ENCODE measurements at regions not wholly inside any gene's neighbourhood (a gene's known extent, or its start where the extent isn't known, plus 50 kb on each side); places are given as distances from the start of the nearest gene placed in this dataset.

DNA sequence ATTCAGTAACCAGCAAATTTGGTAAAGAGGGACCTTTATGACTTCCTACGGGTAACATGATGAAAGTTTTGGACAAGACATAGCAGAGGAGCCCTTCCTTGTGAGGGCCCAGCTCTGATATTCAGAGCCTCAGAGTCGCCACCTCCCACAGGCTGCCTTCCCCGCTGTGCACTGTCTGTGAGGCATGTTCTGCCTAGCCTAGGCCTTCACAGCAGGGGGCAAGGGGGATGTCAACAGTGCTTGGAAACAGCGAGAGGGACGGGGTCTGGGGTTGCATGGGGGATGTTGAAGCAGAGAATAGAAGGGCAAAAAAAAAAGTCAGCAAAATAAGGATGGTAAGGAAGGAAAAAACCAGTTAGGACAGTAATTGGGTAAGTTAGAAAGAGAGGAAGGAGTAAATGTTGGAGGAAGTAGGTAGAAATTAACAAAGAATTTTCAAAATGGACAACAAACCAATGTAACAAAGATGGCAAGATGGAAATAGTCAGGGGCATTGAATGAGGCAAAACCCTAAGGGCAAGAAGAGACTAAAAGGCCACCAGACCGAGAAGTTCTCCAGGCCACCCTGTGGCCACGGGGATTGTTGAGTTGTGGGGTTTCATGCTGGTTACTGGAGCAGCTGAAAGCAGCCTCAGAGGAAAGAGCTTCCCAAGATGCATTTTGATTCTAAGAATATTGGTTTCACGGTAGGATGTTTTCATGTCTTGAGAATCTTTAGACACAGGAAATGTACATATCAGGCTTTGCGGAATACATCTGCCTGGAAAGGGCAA lies 139.8 kb downstream of the LY86 start:
- DNase-seq, result no peak

More for the DNA sequence above, 139.8 kb downstream of the LY86 start:
- H3K9ac ChIP-seq (ENCODE audit: extremely low read depth, insufficient read length, low read length), result no peak overlapping the region
- Mint-ChIP-seq H3K27me3 (ENCODE audit: low read depth) (peaks cover 26% of the 10 kb centered on the region), H3K36me3 (ENCODE audit: insufficient read depth in 1 of 3, low read depth in 3 of 3) (no peaks in the 10 kb centered on the region; a peak in 1 of 7 replicates), H3K4me3 (no peak overlapping the region), H3K4me1 (peaks cover 34 to 38% of the 10 kb centered on the region in 2 experiments), H3K27ac (no peak overlapping the region), H3K9me3 (no peaks in the 10 kb centered on the region; a peak in 1 of 5 replicates)
- H3K4me2 ChIP-seq (ENCODE audit: insufficient read depth, insufficient read length, low read length), result no peak overlapping the region
- H3K56ac ChIP-seq (ENCODE audit: insufficient read length, low read depth, low read length), result no peak overlapping the region
- H3K23me2 ChIP-seq (ENCODE audit: insufficient read length, low read depth, low read length, poor library complexity, severe bottlenecking), result peaks cover 5% of the 10 kb centered on the region
- no peak overlapping the region for H3K4ac ChIP-seq (ENCODE audit: low read depth, low read length)
- H3K4me1 ChIP-seq (ENCODE audit: insufficient read depth, low read length), result peaks cover 4% of the 10 kb centered on the region; the same call in 1 of the 2 replicates
- no peak overlapping the region for H2AK5ac ChIP-seq (ENCODE audit: insufficient read length, low read length)
- no peaks in the 10 kb centered on the region for H3K79me2 ChIP-seq (ENCODE audit: insufficient read depth, low read length)
- H2BK12ac ChIP-seq (ENCODE audit: insufficient read length, low read depth, low read length), result no peak overlapping the region
- H3K14ac ChIP-seq (ENCODE audit: insufficient read depth, low read length), result no peak overlapping the region
- no peak overlapping the region for H2BK120ac ChIP-seq (ENCODE audit: low read depth, low read length, poor library complexity, severe bottlenecking)
- H4K5ac ChIP-seq (ENCODE audit: insufficient read length, low read depth, low read length), result no peak overlapping the region
- H3K27me3 ChIP-seq (ENCODE audit: insufficient read depth, low read length), result no peaks in the 10 kb centered on the region
- no peak overlapping the region for H2BK5ac ChIP-seq (ENCODE audit: insufficient read length, low read length)
- no peak overlapping the region for H2AFZ ChIP-seq (ENCODE audit: low read length)
- no peaks in the 10 kb centered on the region for H3K9me3 ChIP-seq (ENCODE audit: control insufficient read depth, low read depth, low read length)
- H2BK20ac ChIP-seq (ENCODE audit: low read depth, low read length, poor library complexity, severe bottlenecking), result no peak overlapping the region
- no peak overlapping the region for H3K23ac ChIP-seq (ENCODE audit: insufficient read length, low read depth, low read length)
- TF ChIP-seq, protein P1, sequence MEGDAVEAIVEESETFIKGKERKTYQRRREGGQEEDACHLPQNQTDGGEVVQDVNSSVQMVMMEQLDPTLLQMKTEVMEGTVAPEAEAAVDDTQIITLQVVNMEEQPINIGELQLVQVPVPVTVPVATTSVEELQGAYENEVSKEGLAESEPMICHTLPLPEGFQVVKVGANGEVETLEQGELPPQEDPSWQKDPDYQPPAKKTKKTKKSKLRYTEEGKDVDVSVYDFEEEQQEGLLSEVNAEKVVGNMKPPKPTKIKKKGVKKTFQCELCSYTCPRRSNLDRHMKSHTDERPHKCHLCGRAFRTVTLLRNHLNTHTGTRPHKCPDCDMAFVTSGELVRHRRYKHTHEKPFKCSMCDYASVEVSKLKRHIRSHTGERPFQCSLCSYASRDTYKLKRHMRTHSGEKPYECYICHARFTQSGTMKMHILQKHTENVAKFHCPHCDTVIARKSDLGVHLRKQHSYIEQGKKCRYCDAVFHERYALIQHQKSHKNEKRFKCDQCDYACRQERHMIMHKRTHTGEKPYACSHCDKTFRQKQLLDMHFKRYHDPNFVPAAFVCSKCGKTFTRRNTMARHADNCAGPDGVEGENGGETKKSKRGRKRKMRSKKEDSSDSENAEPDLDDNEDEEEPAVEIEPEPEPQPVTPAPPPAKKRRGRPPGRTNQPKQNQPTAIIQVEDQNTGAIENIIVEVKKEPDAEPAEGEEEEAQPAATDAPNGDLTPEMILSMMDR (conservative IDR thresholded peaks at IDR 0.05), result 0 out of 3 replicates have a peak, but pooled peaks have one; percentile 25
- H3K79me1 ChIP-seq (ENCODE audit: insufficient read depth, low read depth, low read length, poor library complexity, severe bottlenecking), result no peaks in the 10 kb centered on the region
- H3K18ac ChIP-seq (ENCODE audit: insufficient read length, low read depth, low read length), result no peak overlapping the region
- H3T11ph ChIP-seq (ENCODE audit: low read length), result no peak overlapping the region
- no peak overlapping the region for H4K8ac ChIP-seq (replicated peaks; ENCODE audit: insufficient read length, low read depth, low read length)
- no peak overlapping the region for H3K27ac ChIP-seq (ENCODE audit: insufficient read length, low read depth, low read length)
- no peaks in the 10 kb centered on the region for H4K20me1 ChIP-seq (ENCODE audit: control insufficient read depth, insufficient read depth, insufficient read length)
- H4K91ac ChIP-seq (ENCODE audit: insufficient read length, low read depth, low read length), result no peak overlapping the region
- no CpG with 5 or more reads among the region's 9 CpGs for WGBS (ENCODE audit: extremely low coverage, insufficient read length, low lambda C conversion rate)
- H2BK15ac ChIP-seq (ENCODE audit: low read depth, low read length), result no peak overlapping the region
